ENCODE measurements at regions not wholly inside any gene's neighbourhood (a gene's known extent, or its start where the extent isn't known, plus 50 kb on each side); places are given as distances from the start of the nearest gene placed in this dataset.
"Not testable (repeated sequence)": the region's sequence is repeated elsewhere in the genome, so short reads cannot be mapped to it uniquely, and the experiment has no call there.

DNA sequence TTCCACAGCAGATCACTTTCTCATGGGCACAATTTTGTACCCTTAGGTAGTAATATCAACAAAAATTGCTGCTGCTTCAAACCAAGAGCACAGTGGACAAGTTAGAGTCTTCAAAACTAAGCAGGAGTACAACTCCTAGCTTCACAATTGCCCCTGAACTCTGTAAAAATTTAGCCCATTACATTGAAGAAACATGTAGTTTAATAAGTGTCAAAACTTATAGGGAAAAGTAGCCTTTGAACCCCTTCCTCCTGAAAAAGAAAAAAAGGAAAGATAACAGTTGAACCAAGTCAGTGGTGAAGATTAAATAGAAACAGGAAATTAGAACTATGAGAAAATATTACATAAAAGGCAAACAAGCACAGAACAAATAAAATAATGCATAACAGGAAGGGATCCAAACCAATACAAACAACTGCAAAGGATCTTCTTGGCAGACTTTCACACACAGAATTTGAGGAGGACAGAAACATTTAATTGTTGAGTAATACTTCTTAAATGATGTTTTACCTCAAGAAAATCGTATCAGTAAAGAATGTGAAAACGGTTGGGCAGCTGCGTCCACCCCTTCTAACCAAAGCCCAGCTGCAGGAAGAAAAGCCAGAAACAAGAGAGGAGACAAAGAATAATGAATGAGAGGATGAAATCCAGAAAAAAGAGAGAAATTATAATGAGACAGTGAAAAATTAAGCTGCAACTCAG is 636.0 kb downstream of the NR2F1-AS1 start:
- TF ChIP-seq, protein P1, sequence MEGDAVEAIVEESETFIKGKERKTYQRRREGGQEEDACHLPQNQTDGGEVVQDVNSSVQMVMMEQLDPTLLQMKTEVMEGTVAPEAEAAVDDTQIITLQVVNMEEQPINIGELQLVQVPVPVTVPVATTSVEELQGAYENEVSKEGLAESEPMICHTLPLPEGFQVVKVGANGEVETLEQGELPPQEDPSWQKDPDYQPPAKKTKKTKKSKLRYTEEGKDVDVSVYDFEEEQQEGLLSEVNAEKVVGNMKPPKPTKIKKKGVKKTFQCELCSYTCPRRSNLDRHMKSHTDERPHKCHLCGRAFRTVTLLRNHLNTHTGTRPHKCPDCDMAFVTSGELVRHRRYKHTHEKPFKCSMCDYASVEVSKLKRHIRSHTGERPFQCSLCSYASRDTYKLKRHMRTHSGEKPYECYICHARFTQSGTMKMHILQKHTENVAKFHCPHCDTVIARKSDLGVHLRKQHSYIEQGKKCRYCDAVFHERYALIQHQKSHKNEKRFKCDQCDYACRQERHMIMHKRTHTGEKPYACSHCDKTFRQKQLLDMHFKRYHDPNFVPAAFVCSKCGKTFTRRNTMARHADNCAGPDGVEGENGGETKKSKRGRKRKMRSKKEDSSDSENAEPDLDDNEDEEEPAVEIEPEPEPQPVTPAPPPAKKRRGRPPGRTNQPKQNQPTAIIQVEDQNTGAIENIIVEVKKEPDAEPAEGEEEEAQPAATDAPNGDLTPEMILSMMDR (IDR thresholded peaks at IDR 0.05; ENCODE audit: low read depth, low read length), result no peak
- no peak overlapping the region for H3K4me3 ChIP-seq (ENCODE audit: low read depth, low read length)

DNA sequence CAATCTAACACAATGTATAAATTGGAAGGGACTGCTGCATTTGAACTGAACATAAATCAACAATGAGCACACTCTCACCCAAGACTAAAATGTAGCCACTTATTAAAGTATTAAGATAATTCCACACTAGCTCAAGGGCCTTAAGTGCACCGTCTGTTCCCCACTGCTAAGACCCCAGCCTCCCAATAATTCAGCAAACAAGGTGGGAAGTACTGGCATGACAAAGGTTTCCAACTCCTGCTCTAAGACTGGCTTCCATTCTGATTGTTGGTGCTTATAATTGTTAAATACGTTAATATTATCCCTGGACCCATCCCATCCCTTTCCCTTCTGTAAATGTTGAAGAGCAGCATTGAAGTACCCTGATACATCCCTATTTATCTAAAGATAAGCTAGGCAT is 636.7 kb downstream of the NR2F1-AS1 start:
- H3K4me3 ChIP-seq (ENCODE audit: low read depth, low read length), result no peak overlapping the region
- TF ChIP-seq, protein P1 (IDR thresholded peaks at IDR 0.05; ENCODE audit: low read depth, low read length), result no peak

DNA sequence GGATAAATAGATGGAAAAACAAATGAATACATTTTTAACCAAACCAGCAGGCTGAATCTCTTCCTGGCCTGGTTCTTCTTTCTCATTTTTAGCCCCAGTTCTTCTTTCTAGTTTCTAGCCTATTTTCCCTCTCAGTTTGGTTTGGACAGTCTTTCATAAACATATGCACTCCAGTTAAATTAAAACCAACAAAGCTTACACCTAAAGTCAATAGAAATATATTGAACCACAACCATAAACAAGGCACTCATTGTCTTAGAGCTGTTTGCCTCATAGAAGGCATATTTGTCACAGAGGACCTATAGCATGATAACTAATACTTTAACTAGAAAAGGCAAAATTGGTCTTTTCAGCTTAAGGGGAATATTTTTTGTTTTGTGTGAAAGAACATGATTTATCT is 638.3 kb downstream of the NR2F1-AS1 start:
- no peak overlapping the region for H3K4me3 ChIP-seq (ENCODE audit: low read depth, low read length)
- TF ChIP-seq, protein P1 (IDR thresholded peaks at IDR 0.05; ENCODE audit: low read depth, low read length), result no peak

DNA sequence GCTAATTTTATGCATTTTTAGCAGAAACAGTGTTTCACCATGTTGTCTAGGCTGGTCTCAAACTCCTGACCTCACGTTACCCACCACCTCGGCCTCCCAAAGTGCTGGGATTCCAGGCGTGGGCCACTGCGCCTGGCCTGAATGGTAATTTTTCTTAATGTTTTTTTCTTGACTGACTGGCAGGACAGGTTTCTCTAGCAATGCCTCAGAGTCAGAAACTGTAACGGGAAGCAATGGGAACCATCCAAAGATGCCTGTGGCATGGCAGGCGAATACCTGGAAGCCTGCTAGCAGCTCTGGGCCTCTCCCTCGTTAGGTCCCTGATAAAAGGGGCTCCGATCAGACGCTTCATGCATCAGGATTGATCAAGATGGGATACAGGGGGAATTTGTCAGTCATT is 639.2 kb downstream of the NR2F1-AS1 start:
- no peak overlapping the region for H3K4me3 ChIP-seq (ENCODE audit: low read depth, low read length)
- TF ChIP-seq, protein P1 (IDR thresholded peaks at IDR 0.05; ENCODE audit: low read depth, low read length), result no peak

DNA sequence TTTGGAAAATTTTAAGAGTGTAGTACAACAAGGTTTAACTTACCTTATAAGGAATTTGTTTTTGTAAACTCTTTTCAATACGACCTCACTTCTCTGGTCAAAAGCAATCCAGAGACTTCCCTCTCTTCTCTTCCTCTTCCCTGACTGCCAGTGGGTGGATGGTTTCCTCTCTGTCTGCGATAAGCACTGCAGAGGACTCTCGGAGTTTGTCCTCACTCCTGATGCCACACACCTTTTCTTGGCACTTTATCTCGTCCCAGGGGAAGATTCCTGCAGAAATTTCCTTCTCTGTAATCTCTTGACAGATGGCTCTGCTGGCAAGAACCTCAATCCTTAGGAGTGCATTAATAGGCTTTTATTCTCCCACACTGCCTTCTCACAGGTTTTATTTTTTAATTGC is 641.6 kb downstream of the NR2F1-AS1 start:
- TF ChIP-seq, protein P1 (IDR thresholded peaks at IDR 0.05; ENCODE audit: low read depth, low read length), result no peak
- no peak overlapping the region for H3K4me3 ChIP-seq (ENCODE audit: low read depth, low read length)

DNA sequence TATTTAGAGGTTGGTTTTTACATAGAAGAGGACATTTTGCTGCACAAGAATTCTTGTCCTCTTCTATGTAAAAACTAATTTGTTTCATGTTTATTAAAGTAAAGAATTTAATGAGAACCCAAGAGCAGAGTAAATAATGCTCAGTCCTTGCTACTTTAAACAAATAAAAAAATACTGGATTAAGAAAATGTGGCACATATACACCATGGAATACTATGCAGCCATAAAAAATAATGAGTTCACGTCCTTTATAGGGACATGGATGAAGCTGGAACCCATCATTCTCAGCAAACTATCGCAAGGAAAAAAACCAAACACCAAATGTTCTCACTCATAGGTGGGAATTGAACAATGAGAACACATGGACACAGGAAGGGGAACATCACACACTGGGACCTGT is 643.6 kb downstream of the NR2F1-AS1 start:
- H3K4me3 ChIP-seq (ENCODE audit: low read depth, low read length), result not testable (repeated sequence)

DNA sequence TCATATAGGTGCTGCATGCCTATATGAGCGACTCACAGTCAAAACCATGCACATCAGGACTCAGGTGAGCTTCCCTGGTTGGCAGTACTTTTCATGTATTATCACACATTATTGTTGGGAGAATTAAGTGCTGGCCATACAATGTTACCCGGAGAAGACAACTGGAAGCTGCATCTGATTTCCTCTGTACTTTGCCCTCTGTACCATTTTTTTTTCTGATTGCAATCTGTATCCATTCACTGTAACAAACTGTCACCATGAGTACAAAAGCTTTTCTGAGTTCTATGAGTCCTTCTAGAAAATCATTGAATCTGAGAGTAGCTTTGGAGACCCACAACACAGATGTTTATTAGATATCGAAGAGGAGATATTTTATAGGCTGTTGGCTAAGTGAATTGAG is 651.0 kb downstream of the NR2F1-AS1 start:
- TF ChIP-seq, protein P1 (IDR thresholded peaks at IDR 0.05; ENCODE audit: low read depth, low read length), result no peak

DNA sequence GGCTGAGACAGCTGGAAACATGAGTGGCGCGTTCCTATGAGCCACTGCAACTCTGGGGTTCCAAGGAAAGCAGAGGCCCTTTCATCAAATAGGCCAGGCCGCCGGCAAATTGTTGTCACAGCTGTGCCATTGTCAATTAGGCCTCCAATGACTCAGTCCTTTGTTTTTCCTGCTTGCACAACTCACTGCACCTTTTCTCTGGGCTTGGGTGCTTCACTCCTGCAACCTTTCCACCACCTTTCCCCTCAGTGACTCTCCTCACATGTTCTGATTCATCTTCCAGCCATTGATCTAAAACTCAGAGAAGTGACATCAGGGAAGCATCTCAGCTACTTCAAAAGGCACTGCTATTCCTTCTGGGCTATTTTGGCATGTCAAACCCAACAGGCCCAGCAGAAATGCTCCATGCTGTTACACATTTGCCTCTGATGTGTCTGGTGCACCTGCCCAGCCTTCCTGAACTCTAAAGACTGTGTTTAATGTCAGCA is 653.7 kb downstream of the NR2F1-AS1 start:
- H3K4me3 ChIP-seq (ENCODE audit: low read depth, low read length), result no peak overlapping the region
- TF ChIP-seq, protein P1 (IDR thresholded peaks at IDR 0.05; ENCODE audit: low read depth, low read length), result no peak

More for the DNA sequence above, 651.0 kb downstream of the NR2F1-AS1 start:
- no peak overlapping the region for H3K4me3 ChIP-seq (ENCODE audit: low read depth, low read length)

Measured in WI38 (cell line).